Retinal pigment epithelial cell (primary cell): ENCODE measurements at regions not wholly inside any gene's neighbourhood (a gene's known extent, or its start where the extent isn't known, plus 50 kb on each side); places are given as distances from the start of the nearest gene placed in this dataset.

Experiments used
- DNase-seq: peaks from one replicate; pipeline ENCODE4 v3.0.0-alpha.2; 2010; ENCODE audit warnings: low read depth
- H3K4me3 ChIP-seq: 2 replicates; pipeline ENCODE4 v1.5.1; 2011; ENCODE audit warnings: mild to moderate bottlenecking, low read length, control low read depth, moderate library complexity
- CTCF ChIP-seq: conservative IDR thresholded peaks from 2 replicates; pipeline ENCODE4 v1.5.1; 2011; ENCODE audit warnings: low read depth, low read length, control low read depth, inconsistent platforms

- no peak for DNase-seq
- TF ChIP-seq CTCF: no peak
- H3K4me3 ChIP-seq: no peak overlapping the region
These were observed 141.8 kb upstream of the CPXCR1 start for GRCh38 chrX:88605222-88605583.

- TF ChIP-seq CTCF: no peak
- no peak for DNase-seq
- H3K4me3 ChIP-seq: no peak overlapping the region
These were observed 134.1 kb upstream of the CPXCR1 start for GRCh38 chrX:88612870-88613329.

- no peak for DNase-seq
- no peak overlapping the region for H3K4me3 ChIP-seq
- peak; percentile 7 for TF ChIP-seq CTCF
These were observed 133.7 kb upstream of the CPXCR1 start for GRCh38 chrX:88613338-88613737.

- no peak overlapping the region for H3K4me3 ChIP-seq
- TF ChIP-seq CTCF: no peak
- no peak for DNase-seq
These were observed 125.7 kb upstream of the CPXCR1 start for GRCh38 chrX:88621278-88621677.

- no peak overlapping the region for H3K4me3 ChIP-seq
- TF ChIP-seq CTCF: no peak
- no peak for DNase-seq
These were observed 91.6 kb upstream of the CPXCR1 start for GRCh38 chrX:88655460-88655859.

- no peak for DNase-seq
- no peak for TF ChIP-seq CTCF
- no peak overlapping the region for H3K4me3 ChIP-seq
These were observed 86.2 kb upstream of the CPXCR1 start for GRCh38 chrX:88660836-88661235.

- no peak for DNase-seq
- TF ChIP-seq CTCF: no peak
- H3K4me3 ChIP-seq: no peak overlapping the region
These were observed 74.8 kb upstream of the CPXCR1 start for GRCh38 chrX:88672261-88672660.
